ENCODE measurements at regions not wholly inside any gene's neighbourhood (a gene's known extent, or its start where the extent isn't known, plus 50 kb on each side); places are given as distances from the start of the nearest gene placed in this dataset.

DNA sequence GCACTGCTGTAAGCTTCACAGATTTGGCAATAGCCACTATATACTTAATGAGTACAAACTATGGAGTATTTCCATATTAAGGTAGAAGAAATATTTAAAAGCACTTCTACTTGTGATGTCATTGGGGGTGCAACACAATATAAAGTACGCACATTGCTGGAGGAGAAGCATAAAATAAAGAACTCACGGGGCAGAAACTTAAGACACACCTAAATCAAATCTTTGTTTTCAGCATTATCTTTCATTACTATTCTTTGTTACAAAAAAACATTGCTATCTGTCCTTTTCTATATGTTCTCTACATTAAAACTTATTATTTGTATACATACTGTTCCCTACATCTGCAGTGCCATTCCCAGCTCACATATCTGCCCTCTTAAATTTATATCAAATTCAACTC, 93.3 kb upstream of the VPREB1 start:
- CTCF ChIA-PET, result interaction anchor here (1.0 to 2.4 kb wide), 5 partner anchors 14 to 121 kb away, joined by 3 to 5 read pairs (median 3); no protein-coding TSS in a partner anchor
- POLR2A ChIA-PET, result no interaction called here
- TF ChIP-seq, protein P1, sequence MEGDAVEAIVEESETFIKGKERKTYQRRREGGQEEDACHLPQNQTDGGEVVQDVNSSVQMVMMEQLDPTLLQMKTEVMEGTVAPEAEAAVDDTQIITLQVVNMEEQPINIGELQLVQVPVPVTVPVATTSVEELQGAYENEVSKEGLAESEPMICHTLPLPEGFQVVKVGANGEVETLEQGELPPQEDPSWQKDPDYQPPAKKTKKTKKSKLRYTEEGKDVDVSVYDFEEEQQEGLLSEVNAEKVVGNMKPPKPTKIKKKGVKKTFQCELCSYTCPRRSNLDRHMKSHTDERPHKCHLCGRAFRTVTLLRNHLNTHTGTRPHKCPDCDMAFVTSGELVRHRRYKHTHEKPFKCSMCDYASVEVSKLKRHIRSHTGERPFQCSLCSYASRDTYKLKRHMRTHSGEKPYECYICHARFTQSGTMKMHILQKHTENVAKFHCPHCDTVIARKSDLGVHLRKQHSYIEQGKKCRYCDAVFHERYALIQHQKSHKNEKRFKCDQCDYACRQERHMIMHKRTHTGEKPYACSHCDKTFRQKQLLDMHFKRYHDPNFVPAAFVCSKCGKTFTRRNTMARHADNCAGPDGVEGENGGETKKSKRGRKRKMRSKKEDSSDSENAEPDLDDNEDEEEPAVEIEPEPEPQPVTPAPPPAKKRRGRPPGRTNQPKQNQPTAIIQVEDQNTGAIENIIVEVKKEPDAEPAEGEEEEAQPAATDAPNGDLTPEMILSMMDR (IDR thresholded peaks at IDR 0.05; ENCODE audit: control extremely low read depth, extremely low read depth, low read depth, missing control alignments), result no peak
- DNase-seq (ENCODE audit: extremely low spot score), result no peak

DNA sequence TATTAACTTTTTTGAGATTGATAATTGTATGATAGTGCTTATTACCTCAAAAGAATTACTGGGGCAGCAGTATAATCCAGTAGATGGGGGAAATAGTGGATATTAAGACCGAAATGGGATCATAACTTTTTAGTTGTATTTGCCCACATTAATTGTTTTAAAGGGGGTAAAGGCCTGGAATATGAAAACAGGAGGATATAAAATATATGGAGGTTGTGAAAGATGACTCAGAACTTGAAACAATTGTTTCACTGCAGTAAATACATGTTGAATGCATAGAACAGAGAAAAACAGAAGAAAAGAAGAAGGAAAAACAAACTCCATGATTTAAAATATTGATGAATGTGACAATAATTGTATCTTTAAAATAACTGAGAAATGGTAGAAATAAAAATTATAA, 94.1 kb upstream of the VPREB1 start:
- ChIA-PET CTCF (interaction anchor here (1.0 to 2.4 kb wide), 5 partner anchors 15 to 120 kb away, joined by 3 to 5 read pairs (median 3); no protein-coding TSS in a partner anchor), POLR2A (no interaction called here)
- no peak for DNase-seq (ENCODE audit: extremely low spot score)
- TF ChIP-seq, protein P1 (IDR thresholded peaks at IDR 0.05; ENCODE audit: control extremely low read depth, extremely low read depth, low read depth, missing control alignments), result no peak

DNA sequence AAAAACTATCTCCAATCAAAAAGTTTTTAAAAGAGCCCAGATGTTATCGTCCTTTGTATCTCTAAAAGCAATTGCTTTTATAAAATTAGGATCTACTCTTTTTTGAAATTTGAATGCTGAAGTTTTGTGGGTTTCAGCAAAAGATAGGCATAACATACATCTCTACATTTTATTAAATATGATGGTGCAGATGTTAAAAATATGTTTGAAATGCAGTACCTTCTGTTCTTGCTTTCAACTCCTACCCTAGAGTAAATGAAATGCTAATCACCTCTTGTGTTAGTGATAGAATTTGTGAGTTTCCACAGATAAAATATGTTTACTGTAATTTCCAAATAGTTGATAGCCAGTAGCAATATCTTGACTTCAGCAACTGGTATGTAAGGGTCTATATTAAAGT, 95.7 kb upstream of the VPREB1 start:
- CTCF ChIA-PET, result no interaction called here
- TF ChIP-seq, protein P1 (IDR thresholded peaks at IDR 0.05; ENCODE audit: control extremely low read depth, extremely low read depth, low read depth, missing control alignments), result no peak

DNA sequence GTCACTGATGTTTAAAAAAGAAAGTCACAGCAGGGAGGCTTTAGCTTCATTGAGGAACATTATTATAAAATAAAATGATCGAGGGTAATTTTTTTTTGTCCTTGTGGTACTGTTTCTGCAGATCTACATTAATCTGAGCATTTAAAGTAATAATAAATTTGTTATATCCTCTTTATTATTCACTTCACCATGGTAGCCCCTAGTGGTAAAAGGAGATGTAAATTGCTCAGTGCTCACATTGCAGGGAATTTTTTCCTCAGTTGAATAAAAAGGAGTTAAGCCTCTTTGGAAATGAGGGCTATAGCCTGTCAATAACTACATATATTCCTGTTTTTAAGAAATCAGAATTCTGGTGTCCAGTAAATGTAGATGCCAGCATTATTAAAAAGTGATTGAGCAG, 99.7 kb upstream of the VPREB1 start:
- no peak for DNase-seq (ENCODE audit: extremely low spot score)
- CTCF ChIA-PET, result no interaction called here
- TF ChIP-seq, protein P1 (IDR thresholded peaks at IDR 0.05; ENCODE audit: control extremely low read depth, extremely low read depth, low read depth, missing control alignments), result no peak
- POLR2A ChIA-PET, result no interaction called here

More for the DNA sequence above, 95.7 kb upstream of the VPREB1 start:
- no peak for DNase-seq (ENCODE audit: extremely low spot score)
- POLR2A ChIA-PET, result no interaction called here

DNA sequence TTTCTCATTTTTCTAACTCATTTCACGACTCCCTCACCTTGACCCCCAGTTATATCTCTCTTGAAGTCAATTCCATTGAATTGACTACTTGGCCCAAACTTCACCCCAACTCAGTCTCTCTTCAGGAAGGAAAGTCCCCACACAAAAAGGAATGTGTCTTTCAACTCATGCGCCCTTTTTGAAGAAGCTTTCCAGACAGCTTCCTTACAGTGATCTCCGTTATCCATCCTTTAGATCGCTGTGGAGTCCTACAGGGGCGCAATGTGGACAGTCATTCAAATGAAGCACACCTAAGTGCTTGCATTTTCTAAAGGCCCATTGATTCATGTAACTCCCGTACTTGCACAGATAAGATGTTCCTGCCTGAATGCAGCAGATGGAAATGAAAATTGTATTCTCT, 101.1 kb upstream of the VPREB1 start:
- ChIA-PET POLR2A (no interaction called here), CTCF (interaction anchor here (1.0 to 1.9 kb wide), 4 partner anchors 9 to 222 kb away, joined by 3 to 7 read pairs (median 5); no protein-coding TSS in a partner anchor)
- TF ChIP-seq, protein P1 (IDR thresholded peaks at IDR 0.05; ENCODE audit: control extremely low read depth, extremely low read depth, low read depth, missing control alignments), result no peak
- DNase-seq (ENCODE audit: extremely low spot score), result no peak

DNA sequence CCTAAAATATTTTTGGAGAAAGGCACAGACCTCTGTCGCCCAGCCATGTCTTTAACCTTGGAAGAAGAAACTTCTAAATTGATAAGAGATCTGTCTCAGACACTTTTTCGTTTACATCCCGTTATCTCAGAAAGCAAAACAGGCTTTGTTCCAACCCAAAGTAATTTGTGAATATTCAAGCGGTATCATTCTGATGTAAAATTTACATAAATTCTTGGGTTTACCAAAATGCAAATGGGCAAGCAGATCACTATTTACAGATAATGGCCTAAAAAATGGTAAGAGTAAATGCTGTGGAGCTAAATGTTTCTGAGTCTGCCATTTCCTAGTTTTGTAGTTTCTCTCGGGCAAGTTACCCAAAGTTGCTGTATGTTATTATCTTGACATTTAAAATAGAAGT, 101.9 kb upstream of the VPREB1 start:
- POLR2A ChIA-PET, result no interaction called here
- DNase-seq (ENCODE audit: extremely low spot score), result no peak
- TF ChIP-seq, protein P1 (IDR thresholded peaks at IDR 0.05; ENCODE audit: control extremely low read depth, extremely low read depth, low read depth, missing control alignments), result no peak
- CTCF ChIA-PET, result interaction anchor here (1.0 to 1.9 kb wide), 4 partner anchors 8 to 221 kb away, joined by 3 to 7 read pairs (median 5); no protein-coding TSS in a partner anchor
